Stimulated activated naive B cell treated with anti-CD40 and anti-IgM and Interleukin-4, amounts not matched to agents 10 μg/mL and 1 μg/mL and 100 μg/mL, for 72 hours (primary cell): ENCODE measurements at regions not wholly inside any gene's neighbourhood (a gene's known extent, or its start where the extent isn't known, plus 50 kb on each side); places are given as distances from the start of the nearest gene placed in this dataset.

ENCODE experiments used
- ATAC-seq, 2 donors: fragments of 150-1000 bp; cut with Tn5 transposase; replicated peaks; 2 replicates each; pipeline ENCODE4 v1.10.0; 2021; ENCODE audit warnings: moderate library complexity in 1 of 2
- DNase-seq: peaks from one replicate; pipeline ENCODE4 v3.0.0; 2021
- H3K27ac Mint-ChIP-seq: one replicate; pipeline ENCODE4 v1.8.0; 2022; ENCODE audit warnings: mild to moderate bottlenecking, mixed read lengths
- H3K27me3 Mint-ChIP-seq, 2 donors: one replicate each; pipeline ENCODE4 v1.8.0; 2022; ENCODE audit warnings: mixed read lengths in 2 of 2
- H3K36me3 Mint-ChIP-seq, 2 donors: one replicate each; pipeline ENCODE4 v1.8.0; 2022; ENCODE audit warnings: mixed read lengths in 2 of 2, mild to moderate bottlenecking in 1 of 2
- H3K4me1 Mint-ChIP-seq, 2 donors: one replicate each; pipeline ENCODE4 v1.8.0; 2022; ENCODE audit warnings: mixed read lengths in 2 of 2, mild to moderate bottlenecking in 1 of 2
- H3K4me3 Mint-ChIP-seq, 2 donors: one replicate each; pipeline ENCODE4 v1.8.0; 2022; ENCODE audit warnings: mild to moderate bottlenecking in 2 of 2, mixed read lengths in 2 of 2, moderate library complexity in 1 of 2
- H3K9me3 Mint-ChIP-seq, 2 donors: one replicate each; pipeline ENCODE4 v1.8.0; 2022; ENCODE audit warnings: mixed read lengths in 2 of 2, mild to moderate bottlenecking in 1 of 2

DNA sequence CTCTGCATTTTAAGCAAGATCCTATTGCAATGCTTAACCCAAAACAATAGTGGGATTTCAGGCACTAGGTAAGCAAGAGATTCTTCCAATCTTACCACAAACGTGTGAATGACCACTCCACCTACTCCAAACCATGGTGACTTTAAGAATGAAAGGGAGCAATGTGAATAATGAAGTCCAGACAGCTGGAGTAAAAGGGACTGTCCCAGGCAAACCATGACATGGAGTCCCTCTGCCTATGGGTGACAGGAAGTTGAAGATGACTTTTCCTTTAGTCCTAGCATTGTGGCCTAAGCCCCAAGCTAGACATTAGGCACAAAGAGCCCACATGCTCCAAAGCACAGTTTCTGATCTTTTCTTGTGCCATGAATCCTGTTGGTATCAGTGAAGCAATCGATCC is 179.0 kb downstream of the SHQ1 start:
- Mint-ChIP-seq H3K9me3 (peaks cover 0 to 1% of the 10 kb centered on the region in 2 donors), H3K36me3 (no peaks in the 10 kb centered on the region), H3K4me1 (peaks cover 18 to 28% of the 10 kb centered on the region in 2 donors), H3K27ac (no peak overlapping the region), H3K4me3 (no peak overlapping the region), H3K27me3 (peaks cover 34 to 63% of the 10 kb centered on the region in 2 donors)
- DNase-seq (no peak), ATAC-seq (no peak)

DNA sequence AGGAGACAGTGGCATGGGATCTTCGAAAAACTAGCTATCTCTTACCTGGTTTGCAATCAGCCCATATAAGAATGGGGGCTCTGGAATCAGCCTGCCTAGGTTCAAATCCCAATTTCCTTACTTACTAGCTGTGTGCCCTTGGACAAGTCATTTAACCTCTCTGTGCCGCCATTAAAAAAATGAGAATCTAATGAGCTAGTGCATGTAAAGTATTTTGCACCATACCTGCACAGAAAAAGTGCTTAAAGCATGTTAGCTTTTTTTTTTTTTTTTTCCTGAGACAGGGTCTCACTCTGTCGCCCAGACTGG is 181.8 kb downstream of the SHQ1 start:
- ATAC-seq (no peak), DNase-seq (no peak)
- Mint-ChIP-seq H3K4me1 (peaks cover 0 to 5% of the 10 kb centered on the region in 2 donors), H3K27ac (no peak overlapping the region), H3K9me3 (peaks cover 0 to 3% of the 10 kb centered on the region in 2 donors), H3K36me3 (no peaks in the 10 kb centered on the region), H3K27me3 (peaks cover 25 to 55% of the 10 kb centered on the region in 2 donors), H3K4me3 (no peak overlapping the region)

DNA sequence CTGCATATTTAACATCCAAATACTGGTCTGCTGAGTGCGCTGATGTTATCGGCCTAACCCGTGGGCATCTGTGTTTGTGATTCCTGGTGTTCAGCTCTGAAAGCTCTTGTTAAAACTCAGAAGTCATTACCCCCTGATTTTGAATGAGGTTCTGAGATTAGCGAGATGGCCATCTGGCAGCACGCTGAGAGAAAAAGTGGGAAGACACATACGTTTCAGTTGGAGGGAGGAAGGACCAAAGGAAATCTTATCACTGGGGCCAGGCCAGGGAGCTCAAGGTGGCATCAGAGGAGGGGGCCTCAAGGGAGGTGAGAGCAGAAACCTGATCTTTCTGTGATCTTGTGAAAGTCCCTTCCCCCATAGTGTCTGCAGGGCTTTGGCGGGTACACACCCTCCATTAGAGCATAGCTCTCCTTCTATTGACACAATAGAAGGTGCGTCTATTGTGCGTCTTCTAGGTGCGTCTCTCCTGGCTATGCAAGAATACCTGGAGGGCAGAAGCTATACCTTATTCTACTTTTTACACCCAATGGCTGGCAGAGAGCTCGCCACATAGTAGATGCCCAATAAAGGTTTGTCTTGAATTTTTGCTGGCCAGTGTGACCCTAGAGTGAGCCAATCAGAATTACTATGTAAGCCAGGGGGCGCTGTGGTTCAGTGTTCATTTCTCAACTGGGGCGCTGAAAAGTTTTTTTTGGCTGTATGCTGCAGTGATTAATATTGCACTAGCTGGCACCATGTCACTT is 182.4 kb downstream of the SHQ1 start:
- peak; percentile 72 to 74 for ATAC-seq
- Mint-ChIP-seq H3K27ac (no peak overlapping the region), H3K4me3 (no peak overlapping the region), H3K9me3 (peaks cover 0 to 3% of the 10 kb centered on the region in 2 donors), H3K4me1 (peaks cover 0 to 5% of the 10 kb centered on the region in 2 donors), H3K36me3 (no peaks in the 10 kb centered on the region), H3K27me3 (peaks cover 21 to 49% of the 10 kb centered on the region in 2 donors)
- peak; percentile 23 for DNase-seq

DNA sequence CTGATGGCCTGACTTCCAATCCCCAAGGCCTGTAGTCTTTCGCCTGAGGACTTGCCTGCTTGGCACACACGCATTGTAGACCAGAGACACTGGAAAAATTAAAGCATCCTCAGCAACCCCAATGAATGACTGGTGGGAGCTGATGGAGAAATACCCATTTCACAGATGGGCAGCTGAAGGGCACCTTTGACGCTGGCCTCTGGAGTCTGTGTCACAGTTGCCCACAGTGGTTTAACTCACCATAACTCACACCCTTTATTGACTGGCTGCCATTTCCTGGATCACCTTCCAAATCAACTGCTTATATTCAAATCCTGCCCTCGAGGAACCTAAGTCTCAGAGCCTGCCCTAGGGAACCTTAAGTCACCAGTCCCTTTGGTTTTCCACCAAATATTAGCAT is 183.1 kb downstream of the SHQ1 start:
- no peak overlapping the region for H3K4me3 Mint-ChIP-seq
- H3K36me3 Mint-ChIP-seq = no peaks in the 10 kb centered on the region
- H3K9me3 Mint-ChIP-seq = peaks cover 0 to 3% of the 10 kb centered on the region in 2 donors
- H3K27ac Mint-ChIP-seq = no peak overlapping the region
- DNase-seq = no peak
- H3K4me1 Mint-ChIP-seq = peaks cover 0 to 5% of the 10 kb centered on the region in 2 donors
- ATAC-seq = no peak
- peaks cover 15 to 42% of the 10 kb centered on the region in 2 donors for H3K27me3 Mint-ChIP-seq

DNA sequence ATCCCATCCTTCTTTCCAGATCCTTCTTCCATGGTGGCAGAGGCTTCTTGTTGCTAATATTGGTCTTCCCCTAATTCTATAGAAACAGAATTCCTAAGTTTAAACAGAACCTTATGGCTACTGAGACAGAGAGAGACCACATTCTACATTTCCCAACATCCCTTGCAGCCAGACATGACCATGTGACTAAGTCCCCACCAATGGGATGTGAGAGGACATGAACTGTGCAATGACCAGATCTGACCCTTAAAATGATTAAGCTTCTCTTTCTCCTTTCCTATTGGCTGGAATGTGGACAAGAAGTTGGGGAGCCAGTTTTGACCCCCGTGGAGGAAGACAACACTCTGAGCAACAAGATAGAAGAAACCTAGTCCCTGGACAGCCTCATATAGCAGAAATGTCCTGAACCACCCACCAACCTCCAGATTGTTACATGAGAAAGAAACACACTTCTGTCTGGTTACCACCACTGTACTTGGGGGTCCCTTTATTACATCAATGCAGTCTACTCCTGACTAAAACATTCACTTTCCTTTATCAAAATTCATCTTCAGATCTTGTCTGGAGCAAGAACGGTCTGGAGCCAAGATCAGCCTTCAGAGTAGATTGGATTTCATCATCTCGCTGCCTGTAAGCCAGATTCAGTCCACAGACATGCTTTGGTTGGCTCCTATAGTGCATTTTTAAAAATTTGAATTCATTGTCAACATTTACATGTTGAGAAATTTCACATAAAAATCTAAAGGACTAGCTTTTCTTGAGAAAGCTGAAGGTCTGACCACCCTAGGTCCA is 183.9 kb downstream of the SHQ1 start:
- Mint-ChIP-seq H3K27me3 (peaks cover 22 to 44% of the 10 kb centered on the region in 2 donors), H3K27ac (no peak overlapping the region)

DNA sequence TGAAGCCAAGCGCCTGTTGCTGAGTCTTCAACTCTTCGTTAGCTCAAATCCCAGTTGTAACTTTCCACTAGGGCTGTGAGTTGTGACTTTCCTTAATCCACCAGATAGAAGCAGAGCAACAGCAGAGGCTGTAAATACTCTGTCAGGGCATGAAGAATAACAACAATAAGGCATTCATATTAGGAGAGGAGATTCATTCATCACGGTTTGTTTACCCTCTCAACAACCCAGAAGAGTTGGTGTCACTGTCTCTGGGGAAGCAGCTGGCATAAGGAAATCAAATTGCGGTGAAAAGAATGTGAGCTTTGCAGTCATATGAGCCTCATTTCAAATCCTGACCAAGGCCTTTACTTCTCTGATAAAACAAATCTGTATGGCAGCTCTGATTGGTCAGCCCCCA is 184.8 kb downstream of the SHQ1 start:
- DNase-seq = no peak
- Mint-ChIP-seq H3K4me1 (no peaks in the 10 kb centered on the region), H3K27ac (no peak overlapping the region), H3K27me3 (peaks cover 26 to 44% of the 10 kb centered on the region in 2 donors), H3K4me3 (no peak overlapping the region), H3K9me3 (peaks cover 0 to 3% of the 10 kb centered on the region in 2 donors), H3K36me3 (no peaks in the 10 kb centered on the region)
- ATAC-seq = no peak

More for the DNA sequence above, 183.9 kb downstream of the SHQ1 start:
- peaks cover 0 to 3% of the 10 kb centered on the region in 2 donors for H3K9me3 Mint-ChIP-seq
- ATAC-seq (no peak), DNase-seq (no peak)
- no peaks in the 10 kb centered on the region for H3K36me3 Mint-ChIP-seq
- H3K4me3 Mint-ChIP-seq = no peak overlapping the region
- H3K4me1 Mint-ChIP-seq = peaks cover 0 to 5% of the 10 kb centered on the region in 2 donors

DNA sequence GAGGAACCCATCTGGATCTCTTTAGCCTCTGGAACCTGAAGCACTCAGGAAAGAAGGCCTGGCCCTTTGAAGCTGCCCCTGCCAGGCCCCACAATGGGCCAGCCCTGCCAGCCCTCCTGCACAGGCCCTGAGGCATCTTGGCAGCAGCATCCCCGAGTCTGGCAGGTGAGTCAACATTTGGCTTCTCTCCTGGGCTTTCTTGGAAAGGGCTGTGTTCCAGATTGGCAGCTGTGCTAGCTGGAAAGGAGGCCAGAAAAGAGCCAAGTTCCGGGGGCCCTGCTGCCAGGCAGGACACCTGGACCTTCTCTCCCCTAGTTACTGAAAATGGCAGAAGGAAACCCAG is 187.2 kb downstream of the SHQ1 start:
- H3K9me3 Mint-ChIP-seq = peaks cover 0 to 3% of the 10 kb centered on the region in 2 donors
- DNase-seq (no peak), ATAC-seq (no peak)
- no peak overlapping the region for H3K27ac Mint-ChIP-seq
- no peak overlapping the region for H3K4me3 Mint-ChIP-seq
- no peaks in the 10 kb centered on the region for H3K36me3 Mint-ChIP-seq
- H3K27me3 Mint-ChIP-seq = peaks cover 20 to 41% of the 10 kb centered on the region in 2 donors
- peaks cover 0 to 7% of the 10 kb centered on the region in 2 donors for H3K4me1 Mint-ChIP-seq

DNA sequence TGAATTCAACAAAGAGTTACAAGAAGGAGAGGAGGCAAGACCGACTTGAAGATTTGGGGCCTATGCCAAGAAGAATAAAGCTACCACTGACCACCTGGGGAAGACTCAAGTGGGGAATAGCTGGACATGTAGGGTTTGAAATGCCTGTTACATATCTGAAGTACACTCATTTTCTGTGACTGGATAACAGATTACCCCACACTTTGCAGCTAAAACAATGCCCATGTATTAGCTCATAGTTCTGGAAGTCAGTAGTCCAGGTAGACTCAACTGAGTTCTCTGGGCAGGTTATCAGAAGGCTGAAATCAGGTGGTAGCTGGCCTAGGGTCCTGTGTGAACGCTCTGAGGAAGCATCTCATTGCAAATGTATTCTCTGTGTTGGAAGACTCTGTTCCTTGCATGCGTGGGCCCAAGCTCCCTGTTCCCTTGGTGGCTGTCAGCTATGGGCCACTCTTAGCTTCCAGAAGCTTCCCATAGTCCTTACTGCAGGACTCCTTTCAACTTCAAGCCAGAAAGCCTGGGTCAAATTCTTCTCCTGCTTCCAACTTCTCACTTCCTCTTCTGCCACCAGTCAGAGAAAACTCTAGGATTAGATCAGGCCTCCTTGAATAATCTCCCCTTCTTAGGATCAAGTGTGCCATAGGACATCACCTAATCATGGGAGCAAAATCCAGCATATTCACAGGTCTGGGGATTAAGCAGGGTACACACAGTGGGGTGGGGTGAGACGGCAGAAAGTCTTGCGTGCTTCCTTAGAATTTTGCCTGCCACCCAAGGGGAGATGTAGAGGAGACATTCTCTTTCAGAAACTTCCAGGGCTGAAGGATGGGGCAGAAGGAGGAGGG is 187.8 kb downstream of the SHQ1 start:
- H3K4me1 Mint-ChIP-seq = peaks cover 0 to 7% of the 10 kb centered on the region in 2 donors

DNA sequence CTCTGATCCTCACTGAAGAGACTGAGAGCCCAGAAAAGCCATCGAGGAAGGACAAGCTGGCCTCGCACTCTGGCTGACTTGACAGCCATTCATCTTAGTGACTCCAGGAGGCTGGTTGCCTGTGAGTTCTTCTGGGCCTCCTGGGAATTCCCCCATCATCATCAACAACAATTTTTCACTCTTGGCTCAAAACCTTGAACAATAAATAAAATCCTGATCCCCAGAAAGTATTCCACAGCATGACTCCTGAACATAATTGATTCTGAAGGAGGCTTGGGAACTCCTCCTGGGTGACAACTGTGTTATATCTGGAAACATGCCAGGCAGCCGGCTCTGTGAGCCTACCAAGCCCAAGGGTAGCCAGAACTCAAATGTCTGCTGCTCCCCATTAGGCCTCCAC is 188.6 kb downstream of the SHQ1 start:
- Mint-ChIP-seq H3K9me3 (peaks cover 0 to 3% of the 10 kb centered on the region in 2 donors), H3K4me1 (peaks cover 0 to 14% of the 10 kb centered on the region in 2 donors), H3K36me3 (no peaks in the 10 kb centered on the region), H3K27me3 (peaks cover 20 to 46% of the 10 kb centered on the region in 2 donors), H3K27ac (peak overlapping the region; percentile 42), H3K4me3 (no peak overlapping the region)
- no peak for DNase-seq
- no peak for ATAC-seq

More for the DNA sequence above, 187.8 kb downstream of the SHQ1 start:
- H3K27ac Mint-ChIP-seq = peak overlapping the region; percentile 42
- DNase-seq (no peak), ATAC-seq (no peak)
- H3K27me3 Mint-ChIP-seq = peaks cover 16 to 38% of the 10 kb centered on the region in 2 donors
- no peak overlapping the region for H3K4me3 Mint-ChIP-seq
- H3K9me3 Mint-ChIP-seq = peaks cover 0 to 3% of the 10 kb centered on the region in 2 donors
- no peaks in the 10 kb centered on the region for H3K36me3 Mint-ChIP-seq

DNA sequence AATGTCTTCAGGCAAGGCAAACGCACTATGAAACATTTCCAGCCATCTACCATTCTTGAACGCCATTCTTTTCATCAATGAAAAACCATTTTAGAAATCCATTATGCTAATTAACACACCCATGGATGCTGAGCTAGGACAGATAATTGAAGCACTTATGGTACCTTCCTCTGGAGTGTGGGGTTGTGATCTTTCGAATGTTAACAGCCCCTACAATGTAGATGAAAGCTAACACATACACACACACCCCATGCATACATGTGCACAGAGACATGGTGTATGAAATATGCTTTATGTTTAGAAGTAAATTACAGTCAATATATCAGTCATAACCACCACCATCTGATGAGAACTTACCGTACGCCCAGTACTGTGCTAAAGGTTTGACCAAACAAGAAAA is 189.1 kb downstream of the SHQ1 start:
- H3K9me3 Mint-ChIP-seq = peaks cover 0 to 1% of the 10 kb centered on the region in 2 donors
- no peak overlapping the region for H3K27ac Mint-ChIP-seq
- no peaks in the 10 kb centered on the region for H3K36me3 Mint-ChIP-seq
- DNase-seq (no peak), ATAC-seq (no peak)
- peaks cover 0 to 14% of the 10 kb centered on the region in 2 donors for H3K4me1 Mint-ChIP-seq
- no peak overlapping the region for H3K4me3 Mint-ChIP-seq
- peaks cover 23 to 46% of the 10 kb centered on the region in 2 donors for H3K27me3 Mint-ChIP-seq

DNA sequence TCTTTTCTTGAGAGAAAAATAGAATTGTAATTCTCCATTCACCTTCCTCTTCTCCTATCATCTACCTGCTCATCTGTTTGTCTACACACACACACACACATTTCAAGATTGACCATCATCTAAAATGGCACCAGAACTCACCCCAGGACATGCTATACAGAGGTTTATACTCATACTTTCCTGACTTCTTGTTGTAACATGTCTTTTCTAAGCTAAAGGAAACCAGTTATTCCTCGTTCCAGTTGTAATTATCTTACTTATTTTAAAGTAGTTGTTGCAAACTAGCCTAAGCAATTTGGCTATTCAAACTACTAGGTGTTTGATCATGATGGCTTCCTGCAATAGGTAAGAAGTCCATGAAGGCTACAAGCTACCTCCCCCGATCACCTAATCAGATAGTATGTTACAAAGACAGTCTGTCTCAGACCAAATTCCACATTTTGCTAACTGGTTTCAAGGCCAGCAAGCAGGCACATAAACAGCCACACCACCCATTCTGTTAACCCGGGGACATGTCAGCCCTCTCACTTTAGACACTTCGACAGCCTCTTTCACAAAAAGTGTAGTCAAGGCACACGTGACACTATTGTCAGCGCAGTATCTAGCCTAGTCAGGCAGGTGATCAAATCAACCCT is 189.7 kb downstream of the SHQ1 start:
- no peak overlapping the region for H3K4me3 Mint-ChIP-seq
- no peaks in the 10 kb centered on the region for H3K36me3 Mint-ChIP-seq
- peaks cover 0 to 14% of the 10 kb centered on the region in 2 donors for H3K4me1 Mint-ChIP-seq
- H3K9me3 Mint-ChIP-seq = no peaks in the 10 kb centered on the region
- H3K27ac Mint-ChIP-seq = no peak overlapping the region
- ATAC-seq (no peak), DNase-seq (no peak)
- H3K27me3 Mint-ChIP-seq = peaks cover 23 to 44% of the 10 kb centered on the region in 2 donors

DNA sequence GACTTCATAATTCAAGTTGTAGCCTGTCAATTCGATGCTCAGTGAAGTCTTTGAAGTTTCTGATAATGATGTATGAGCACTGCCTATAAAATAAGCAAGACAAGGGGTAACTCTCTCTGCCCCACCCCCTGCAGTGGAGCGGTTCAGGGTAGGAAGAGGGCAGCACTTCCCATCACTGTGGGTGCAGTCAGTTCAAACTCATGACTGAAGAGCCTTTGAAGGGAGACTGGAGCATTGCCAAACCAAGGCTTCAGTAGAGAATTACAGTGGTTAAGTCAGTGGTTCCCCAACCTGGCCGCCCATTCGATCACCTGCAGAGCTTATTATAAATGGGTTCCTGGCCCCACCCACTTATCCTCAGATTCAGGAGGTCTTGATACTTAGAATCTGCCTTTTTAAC is 190.6 kb downstream of the SHQ1 start:
- ATAC-seq (peak; percentile 52 to 67), DNase-seq (no peak)
- Mint-ChIP-seq H3K4me1 (peaks cover 0 to 14% of the 10 kb centered on the region in 2 donors), H3K4me3 (no peak overlapping the region), H3K27me3 (peaks cover 23 to 44% of the 10 kb centered on the region in 2 donors), H3K36me3 (no peaks in the 10 kb centered on the region), H3K9me3 (no peaks in the 10 kb centered on the region), H3K27ac (no peak overlapping the region)

DNA sequence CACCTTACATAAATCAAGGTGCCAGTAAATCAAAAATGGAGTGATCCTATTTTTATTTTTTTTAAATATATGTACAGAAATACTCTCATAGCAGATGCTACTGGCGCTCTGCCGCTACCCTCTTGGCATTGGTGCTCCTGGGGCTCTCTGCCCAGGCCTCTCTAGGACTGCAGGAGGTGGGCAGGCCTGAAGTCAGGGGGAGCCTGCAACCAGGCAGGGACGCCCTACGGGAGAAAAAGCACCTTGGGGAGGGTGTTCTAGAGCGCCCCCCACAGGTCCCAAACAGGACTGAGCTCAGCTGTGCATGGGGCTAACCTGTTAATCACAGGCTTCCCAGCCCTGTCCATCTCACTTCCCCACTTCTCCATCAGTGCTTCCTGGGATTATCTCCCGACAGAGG is 192.5 kb downstream of the SHQ1 start:
- ATAC-seq (no peak), DNase-seq (no peak)
- Mint-ChIP-seq H3K4me3 (no peak overlapping the region), H3K27ac (no peak overlapping the region), H3K36me3 (peaks cover 5 to 6% of the 10 kb centered on the region in 2 donors), H3K27me3 (peaks cover 28 to 57% of the 10 kb centered on the region in 2 donors), H3K9me3 (peaks cover 7% of the 10 kb centered on the region in 2 donors), H3K4me1 (peaks cover 0 to 14% of the 10 kb centered on the region in 2 donors)

DNA sequence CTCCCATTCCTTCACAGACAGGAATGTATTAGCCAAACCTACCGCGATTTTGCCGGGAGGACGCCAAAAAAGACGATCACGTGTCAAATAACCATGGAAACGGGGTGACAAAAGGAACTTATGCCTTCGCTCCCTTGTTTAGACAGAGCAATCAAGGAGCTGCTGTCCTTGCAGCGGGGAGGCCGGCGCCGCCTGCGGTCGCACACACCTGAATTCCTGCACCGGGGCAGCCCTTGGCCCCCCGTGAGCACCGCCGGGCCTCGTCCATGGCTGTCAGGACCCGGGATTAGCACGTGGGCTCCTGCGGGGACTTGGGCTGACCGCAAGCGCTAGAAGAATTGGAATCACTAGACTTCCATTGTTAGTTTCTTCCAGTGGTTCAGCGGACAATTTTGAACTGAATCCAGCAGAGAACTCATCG is 193.1 kb downstream of the SHQ1 start:
- no peak overlapping the region for H3K27ac Mint-ChIP-seq
- H3K4me3 Mint-ChIP-seq = peak overlapping the region; percentile 42 to 51
- DNase-seq (no peak), ATAC-seq (no peak)
- peaks cover 28 to 57% of the 10 kb centered on the region in 2 donors for H3K27me3 Mint-ChIP-seq
- peaks cover 5 to 6% of the 10 kb centered on the region in 2 donors for H3K36me3 Mint-ChIP-seq
- H3K9me3 Mint-ChIP-seq = peaks cover 7% of the 10 kb centered on the region in 2 donors
- H3K4me1 Mint-ChIP-seq = peaks cover 0 to 14% of the 10 kb centered on the region in 2 donors
